ENCODE measurements at regions not wholly inside any gene's neighbourhood (a gene's known extent, or its start where the extent isn't known, plus 50 kb on each side); places are given as distances from the start of the nearest gene placed in this dataset.

GRCh38 chr16:5578980-5579379, 481.4 kb upstream of the EEF2KMT start:
- DNase-seq (no peak), ATAC-seq (ENCODE audit: low read depth) (no peak)
- H4K91ac ChIP-seq (ENCODE audit: insufficient read depth, low read depth, low read length) = no peak overlapping the region
- no peaks in the 10 kb centered on the region for H3K79me1 ChIP-seq (ENCODE audit: low read depth in 1 of 2, low read length in 2 of 2)
- H3K9me1 ChIP-seq (ENCODE audit: insufficient read depth, low read length) = no peaks in the 10 kb centered on the region
- H3K23ac ChIP-seq (ENCODE audit: low read depth, low read length) = no peak overlapping the region
- H2BK120ac ChIP-seq (ENCODE audit: low read depth, low read length) = no peak overlapping the region
- H3K18ac ChIP-seq (ENCODE audit: low read depth, low read length) = no peak overlapping the region
- no peak overlapping the region for H4K8ac ChIP-seq (ENCODE audit: low read depth in 2 of 2, low read length in 2 of 2)
- TF ChIP-seq CHD1 (IDR thresholded peaks at IDR 0.05; ENCODE audit: low read depth, low read length) = no peak
- no peak for TF ChIP-seq RAD21 (IDR thresholded peaks at IDR 0.05; ENCODE audit: low read length)
- TF ChIP-seq FOS (IDR thresholded peaks at IDR 0.05; ENCODE audit: low read depth, low read length) = no peak
- no peak for TF ChIP-seq SMC3 (IDR thresholded peaks at IDR 0.05; ENCODE audit: low read depth, low read length)
- no peak for TF ChIP-seq CEBPB (IDR thresholded peaks at IDR 0.05; ENCODE audit: low read depth, low read length)
- TF ChIP-seq POLR2A (IDR thresholded peaks at IDR 0.05; ENCODE audit: low read depth, low read length) = no peak
- TF ChIP-seq ELK1 (IDR thresholded peaks at IDR 0.05; ENCODE audit: borderline replicate concordance, low read depth, low read length) = no peak
- TF ChIP-seq RFX5 (IDR thresholded peaks at IDR 0.05; ENCODE audit: low read depth, low read length) = no peak
- TF ChIP-seq MXI1 (IDR thresholded peaks at IDR 0.05; ENCODE audit: borderline replicate concordance, low read depth, low read length) = no peak
- no peak for TF ChIP-seq MAZ (IDR thresholded peaks at IDR 0.05; ENCODE audit: borderline replicate concordance, low read depth, low read length)
- no peak for TF ChIP-seq MAFK (IDR thresholded peaks at IDR 0.05; ENCODE audit: low read depth, low read length)
- TF ChIP-seq RCOR1 (IDR thresholded peaks at IDR 0.05; ENCODE audit: insufficient replicate concordance, low read length) = no peak
- no peak for TF ChIP-seq CTCF (conservative IDR thresholded peaks at IDR 0.05; ENCODE audit: low read depth, low read length)
- no TSS peak for BruUV-seq (replicated peaks)
- no peaks in the 10 kb centered on the region for H3K36me3 ChIP-seq (ENCODE audit: control insufficient read depth, insufficient read depth, low read length)
- CTCF ChIA-PET = no interaction called here
- no peak overlapping the region for H3K14ac ChIP-seq (replicated peaks; ENCODE audit: low read depth, low read length)
- dilution Hi-C loops (cut with HindIII; ENCODE audit: low sequenced_read_pairs, unreplicated experiment) (no loop called here), in situ Hi-C loops (cut with MboI; ENCODE audit: low sequenced_read_pairs) (no loop called here), intact Hi-C loops (cut with micrococcal nuclease) (no loop called here)
- H2AK9ac ChIP-seq (replicated peaks; ENCODE audit: low read depth, low read length, poor library complexity) = no peak overlapping the region
- H4K5ac ChIP-seq (ENCODE audit: low read depth, low read length) = no peak overlapping the region
- no peak overlapping the region for H2BK15ac ChIP-seq (ENCODE audit: low read depth, low read length)
- no peak overlapping the region for H2AK5ac ChIP-seq (ENCODE audit: low read depth, low read length)
- no peak overlapping the region for H2BK20ac ChIP-seq (ENCODE audit: low read depth, low read length)
- no peaks in the 10 kb centered on the region for H3K4me1 ChIP-seq (ENCODE audit: control insufficient read depth, insufficient read depth, low read length)
- no peak overlapping the region for H3K4me3 ChIP-seq (ENCODE audit: insufficient read depth, low read depth, low read length)
- H3K56ac ChIP-seq (ENCODE audit: extremely low read depth, insufficient read depth, low read length) = no peak overlapping the region
- H3K4me2 ChIP-seq (ENCODE audit: low read depth, low read length) = no peak overlapping the region
- no peak overlapping the region for H2AFZ ChIP-seq (replicated peaks; ENCODE audit: low read length, poor library complexity)
- no peaks in the 10 kb centered on the region for H3K27me3 ChIP-seq (ENCODE audit: control insufficient read depth, insufficient read depth, low read length)
- no peak overlapping the region for H2BK5ac ChIP-seq (ENCODE audit: low read depth, low read length, poor library complexity, severe bottlenecking)
- H3K27ac ChIP-seq (ENCODE audit: insufficient read depth, low read length) = no peak overlapping the region
- no peaks in the 10 kb centered on the region for H4K20me1 ChIP-seq (ENCODE audit: insufficient read depth, low read length)
- POLR2A ChIA-PET (ENCODE audit: unreplicated experiment) = no interaction called here
- no peak overlapping the region for H3K9ac ChIP-seq (ENCODE audit: low read depth, low read length)
- H3K4ac ChIP-seq (ENCODE audit: low read depth, low read length) = no peak overlapping the region
- H3K9me3 ChIP-seq (ENCODE audit: control insufficient read depth, insufficient read depth, low read length) = peaks cover 28% of the 10 kb centered on the region
- no CpG with 5 or more reads among the region's 7 CpGs for WGBS, 2 experiments (ENCODE audit: extremely low coverage in 2 of 2, insufficient read length in 1 of 2)
